Ishikawa (cell line): ENCODE measurements at regions not wholly inside any gene's neighbourhood (a gene's known extent, or its start where the extent isn't known, plus 50 kb on each side); places are given as distances from the start of the nearest gene placed in this dataset.

Experiments
- CEBPB ChIP-seq: IDR thresholded peaks from 2 replicates; pipeline ENCODE4 v1.6.1; 2012
- CREB1 ChIP-seq: IDR thresholded peaks from 2 replicates; pipeline ENCODE4 v1.6.1; 2012; ENCODE audit warnings: low read depth
- EGR1 ChIP-seq: IDR thresholded peaks from 2 replicates; pipeline ENCODE4 v1.6.1; 2012
- EP300 ChIP-seq: IDR thresholded peaks from 2 replicates; pipeline ENCODE4 v1.6.1; 2012; ENCODE audit warnings: borderline replicate concordance
- FOXM1 ChIP-seq: IDR thresholded peaks from 2 replicates; pipeline ENCODE4 v1.6.1; 2012; ENCODE audit warnings: low read depth, borderline replicate concordance
- NFIC ChIP-seq: IDR thresholded peaks from 2 replicates; pipeline ENCODE4 v1.6.1; 2012
- RAD21 ChIP-seq: IDR thresholded peaks from 2 replicates; pipeline ENCODE4 v1.6.1; 2012; ENCODE audit warnings: low read depth
- TAF1 ChIP-seq: IDR thresholded peaks from 2 replicates; pipeline ENCODE4 v1.6.1; 2012; ENCODE audit warnings: low read depth, mild to moderate bottlenecking
- TCF12 ChIP-seq: IDR thresholded peaks from 2 replicates; pipeline ENCODE4 v1.6.1; 2012; ENCODE audit warnings: low read depth
- TEAD4 ChIP-seq: IDR thresholded peaks from 2 replicates; pipeline ENCODE4 v1.6.1; 2012
- YY1 ChIP-seq: IDR thresholded peaks from 2 replicates; pipeline ENCODE4 v1.6.1; 2012; ENCODE audit warnings: low read depth
- ZBTB7A ChIP-seq: IDR thresholded peaks from 2 replicates; pipeline ENCODE4 v1.6.1; 2012; ENCODE audit warnings: low read depth
- TF ChIP-seq, protein P1 (sequence below): IDR thresholded peaks from 2 replicates; pipeline ENCODE4 v1.6.1; 2012; ENCODE audit warnings: low read depth, mild to moderate bottlenecking
- TF ChIP-seq, protein P2 (sequence below): IDR thresholded peaks from 2 replicates; pipeline ENCODE4 v1.6.1; 2012
- TF ChIP-seq, protein P3 (sequence below): IDR thresholded peaks from 2 replicates; pipeline ENCODE4 v1.6.1; 2012

DNA sequence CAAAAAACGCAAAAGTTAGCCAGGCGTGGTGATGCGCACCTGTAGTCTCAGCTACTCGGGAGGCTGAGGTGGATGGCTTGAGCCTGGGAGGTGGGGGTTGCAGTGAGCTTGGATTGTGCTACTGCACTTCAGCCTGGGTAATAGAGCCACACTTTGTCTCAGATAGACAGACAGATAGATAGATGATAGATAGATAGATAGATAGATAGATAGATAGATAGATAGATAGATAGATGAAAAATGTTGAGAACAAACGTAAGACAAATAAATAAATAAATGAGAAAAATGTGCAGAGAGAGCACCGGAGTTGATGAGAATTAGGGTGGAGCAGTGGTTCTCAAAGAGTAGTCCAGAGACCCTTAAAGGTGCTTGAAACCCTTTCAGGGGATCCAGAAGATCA, 58.4 kb upstream of the ARL8B start:
- TF ChIP-seq TCF12 (no peak), CEBPB (no peak), TEAD4 (no peak), EGR1 (no peak), ZBTB7A (no peak), CREB1 (no peak), TAF1 (no peak), FOXM1 (no peak), NFIC (no peak), EP300 (no peak), RAD21 (no peak), YY1 (no peak)
- TF ChIP-seq, protein P1, sequence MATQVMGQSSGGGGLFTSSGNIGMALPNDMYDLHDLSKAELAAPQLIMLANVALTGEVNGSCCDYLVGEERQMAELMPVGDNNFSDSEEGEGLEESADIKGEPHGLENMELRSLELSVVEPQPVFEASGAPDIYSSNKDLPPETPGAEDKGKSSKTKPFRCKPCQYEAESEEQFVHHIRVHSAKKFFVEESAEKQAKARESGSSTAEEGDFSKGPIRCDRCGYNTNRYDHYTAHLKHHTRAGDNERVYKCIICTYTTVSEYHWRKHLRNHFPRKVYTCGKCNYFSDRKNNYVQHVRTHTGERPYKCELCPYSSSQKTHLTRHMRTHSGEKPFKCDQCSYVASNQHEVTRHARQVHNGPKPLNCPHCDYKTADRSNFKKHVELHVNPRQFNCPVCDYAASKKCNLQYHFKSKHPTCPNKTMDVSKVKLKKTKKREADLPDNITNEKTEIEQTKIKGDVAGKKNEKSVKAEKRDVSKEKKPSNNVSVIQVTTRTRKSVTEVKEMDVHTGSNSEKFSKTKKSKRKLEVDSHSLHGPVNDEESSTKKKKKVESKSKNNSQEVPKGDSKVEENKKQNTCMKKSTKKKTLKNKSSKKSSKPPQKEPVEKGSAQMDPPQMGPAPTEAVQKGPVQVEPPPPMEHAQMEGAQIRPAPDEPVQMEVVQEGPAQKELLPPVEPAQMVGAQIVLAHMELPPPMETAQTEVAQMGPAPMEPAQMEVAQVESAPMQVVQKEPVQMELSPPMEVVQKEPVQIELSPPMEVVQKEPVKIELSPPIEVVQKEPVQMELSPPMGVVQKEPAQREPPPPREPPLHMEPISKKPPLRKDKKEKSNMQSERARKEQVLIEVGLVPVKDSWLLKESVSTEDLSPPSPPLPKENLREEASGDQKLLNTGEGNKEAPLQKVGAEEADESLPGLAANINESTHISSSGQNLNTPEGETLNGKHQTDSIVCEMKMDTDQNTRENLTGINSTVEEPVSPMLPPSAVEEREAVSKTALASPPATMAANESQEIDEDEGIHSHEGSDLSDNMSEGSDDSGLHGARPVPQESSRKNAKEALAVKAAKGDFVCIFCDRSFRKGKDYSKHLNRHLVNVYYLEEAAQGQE, result no peak
- TF ChIP-seq, protein P2, sequence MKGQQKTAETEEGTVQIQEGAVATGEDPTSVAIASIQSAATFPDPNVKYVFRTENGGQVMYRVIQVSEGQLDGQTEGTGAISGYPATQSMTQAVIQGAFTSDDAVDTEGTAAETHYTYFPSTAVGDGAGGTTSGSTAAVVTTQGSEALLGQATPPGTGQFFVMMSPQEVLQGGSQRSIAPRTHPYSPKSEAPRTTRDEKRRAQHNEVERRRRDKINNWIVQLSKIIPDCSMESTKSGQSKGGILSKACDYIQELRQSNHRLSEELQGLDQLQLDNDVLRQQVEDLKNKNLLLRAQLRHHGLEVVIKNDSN, result no peak
- TF ChIP-seq, protein P3, sequence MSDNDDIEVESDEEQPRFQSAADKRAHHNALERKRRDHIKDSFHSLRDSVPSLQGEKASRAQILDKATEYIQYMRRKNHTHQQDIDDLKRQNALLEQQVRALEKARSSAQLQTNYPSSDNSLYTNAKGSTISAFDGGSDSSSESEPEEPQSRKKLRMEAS, result no peak

DNA sequence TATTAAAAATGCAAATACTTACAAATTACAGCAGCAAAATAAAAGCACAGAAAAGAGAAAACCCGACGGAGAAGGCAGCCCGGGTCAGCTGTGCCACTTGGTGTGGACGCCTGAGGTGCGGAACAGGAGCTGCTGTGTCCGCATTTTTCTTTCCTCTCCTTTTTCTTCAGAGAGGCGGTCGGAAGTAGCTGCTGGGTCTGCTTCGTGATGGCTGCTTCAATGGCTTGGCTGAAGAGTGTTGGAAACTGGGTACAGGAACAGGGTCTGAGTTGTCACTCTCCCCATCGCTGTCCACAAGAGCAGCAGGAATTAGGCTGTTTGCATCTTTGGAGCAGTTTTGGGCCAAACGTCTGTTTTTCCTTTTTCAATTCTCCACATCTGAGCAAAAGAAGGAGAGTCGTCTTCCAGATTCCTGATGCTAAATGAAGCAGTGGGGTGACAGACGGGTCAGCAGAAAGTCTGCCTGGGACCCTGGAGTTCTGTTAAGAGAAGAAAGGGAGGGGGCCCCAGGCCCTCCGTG, 53.5 kb upstream of the ARL8B start:
- TF ChIP-seq RAD21, result no peak
- no peak for TF ChIP-seq NFIC
- no peak for TF ChIP-seq CEBPB
- no peak for TF ChIP-seq EP300
- no peak for TF ChIP-seq TAF1
- TF ChIP-seq, protein P2, result no peak
- TF ChIP-seq ZBTB7A, result no peak
- no peak for TF ChIP-seq TCF12
- TF ChIP-seq, protein P1, result no peak
- TF ChIP-seq CREB1, result no peak
- TF ChIP-seq, protein P3, result no peak
- TF ChIP-seq TEAD4, result no peak
- TF ChIP-seq FOXM1, result no peak
- TF ChIP-seq EGR1, result no peak
- TF ChIP-seq YY1, result no peak

DNA sequence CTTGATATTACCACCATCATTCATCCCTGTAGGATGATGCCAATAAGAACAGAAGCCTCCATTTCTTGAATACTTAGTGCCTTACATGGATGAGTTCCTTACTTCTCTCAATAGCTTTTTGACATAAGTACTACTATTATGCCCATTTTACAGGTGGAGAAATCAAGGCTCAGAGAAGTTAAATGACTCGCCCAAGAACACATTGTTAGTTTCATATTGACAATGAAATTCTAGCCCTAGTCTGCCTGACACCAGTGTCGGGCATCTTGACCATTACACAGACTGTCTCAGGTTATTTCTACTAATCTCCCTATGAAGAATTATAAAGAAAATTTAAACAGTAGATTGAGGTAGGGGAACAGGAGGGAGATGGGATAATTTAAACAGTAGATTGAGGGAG, 52.5 kb upstream of the ARL8B start:
- TF ChIP-seq, protein P3, result no peak
- no peak for TF ChIP-seq EGR1
- no peak for TF ChIP-seq ZBTB7A
- TF ChIP-seq, protein P2, result no peak
- TF ChIP-seq CEBPB, result no peak
- no peak for TF ChIP-seq TCF12

DNA sequence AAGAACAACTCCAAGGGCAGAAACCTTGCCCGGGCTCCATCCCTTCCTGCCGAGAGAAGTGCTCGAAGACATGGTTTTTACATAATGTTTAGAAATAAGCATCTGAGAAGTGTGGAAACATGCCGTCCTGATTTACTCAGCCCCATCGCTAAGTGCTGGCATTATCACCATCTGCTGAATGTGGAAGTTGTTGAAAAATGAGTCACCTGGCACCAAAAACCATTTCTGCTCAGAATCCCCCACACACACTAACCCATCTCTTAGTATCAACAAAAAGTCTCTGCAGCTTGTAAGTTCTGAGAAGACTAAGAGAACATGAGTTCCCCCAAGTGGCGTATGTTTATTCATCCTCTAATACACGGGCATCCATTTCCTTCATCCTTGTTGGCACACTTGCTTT, 51.0 kb upstream of the ARL8B start:
- TF ChIP-seq YY1, result no peak
- TF ChIP-seq CEBPB, result no peak
- TF ChIP-seq NFIC, result no peak
- TF ChIP-seq TEAD4, result no peak
- TF ChIP-seq CREB1, result no peak
- TF ChIP-seq FOXM1, result no peak
- TF ChIP-seq RAD21, result no peak
- TF ChIP-seq, protein P1, result no peak
- TF ChIP-seq EGR1, result no peak
- TF ChIP-seq, protein P2, result no peak
- TF ChIP-seq ZBTB7A, result no peak
- no peak for TF ChIP-seq TAF1
- TF ChIP-seq TCF12, result no peak
- no peak for TF ChIP-seq EP300
- TF ChIP-seq, protein P3, result no peak
